ENCODE measurements at regions not wholly inside any gene's neighbourhood (a gene's known extent, or its start where the extent isn't known, plus 50 kb on each side); places are given as distances from the start of the nearest gene placed in this dataset.

DNA sequence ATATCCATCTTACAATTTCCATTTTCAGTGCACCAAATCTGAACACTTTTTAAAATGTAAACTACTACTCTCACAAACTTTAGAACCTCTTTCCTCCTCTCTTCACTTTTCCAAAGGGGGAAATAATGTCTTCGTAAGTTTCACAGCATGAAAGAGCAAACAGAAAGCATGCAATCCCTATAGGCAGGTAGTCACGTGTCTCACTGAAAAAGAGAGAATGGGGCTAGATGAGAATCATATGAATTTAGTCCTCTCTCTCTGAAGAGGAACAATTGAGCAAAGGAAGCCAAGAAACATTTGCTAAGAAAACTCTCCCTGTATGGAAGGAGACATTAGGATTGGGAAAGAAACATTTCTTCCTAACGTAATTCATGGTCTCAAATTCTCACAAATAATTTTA lies 613.9 kb downstream of the PLA2G4A start:
- no peak for DNase-seq (ENCODE audit: low spot score)

DNA sequence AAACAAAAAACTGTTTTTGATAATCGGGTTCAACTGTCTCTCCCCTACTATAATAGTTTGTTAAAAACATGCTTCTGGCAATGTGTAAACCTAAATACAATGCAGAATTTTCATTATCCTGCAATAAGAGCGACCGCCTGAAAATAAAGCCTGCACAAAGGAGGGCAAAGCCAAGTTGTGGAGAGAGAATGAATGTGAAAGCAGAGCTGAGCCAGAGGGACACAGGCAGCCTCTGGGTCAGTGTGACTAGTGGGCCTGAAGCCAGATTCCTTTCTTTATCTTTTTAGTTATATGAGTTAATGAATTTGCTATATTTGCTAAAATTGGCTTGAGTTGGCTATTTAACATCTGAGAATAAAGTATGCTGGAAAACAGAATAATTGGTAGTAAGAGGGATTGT lies 615.2 kb downstream of the PLA2G4A start:
- DNase-seq (ENCODE audit: low spot score), result no peak

DNA sequence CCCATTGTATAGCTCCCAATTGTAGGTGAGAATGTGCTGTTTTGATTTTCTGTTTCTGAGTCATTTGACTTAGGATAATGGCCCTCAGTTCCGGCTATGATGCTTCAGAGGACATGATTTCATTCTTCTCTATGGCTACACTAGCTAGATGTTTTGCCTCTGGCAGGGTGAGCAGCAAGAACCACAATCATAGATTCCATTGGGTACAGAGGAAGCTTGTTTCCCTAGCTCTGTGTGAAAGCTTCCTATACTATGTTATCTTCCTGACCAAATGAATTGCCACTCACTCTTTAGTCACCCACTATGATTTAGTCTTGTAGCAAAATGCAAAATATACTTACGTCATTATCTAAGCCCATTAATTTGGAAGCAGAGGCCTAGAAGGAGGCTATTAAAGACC lies 616.3 kb downstream of the PLA2G4A start:
- DNase-seq (ENCODE audit: low spot score), result no peak

GRCh38 chr1:187451238-187451637 lies 622.5 kb downstream of the PLA2G4A start:
- no peak for DNase-seq (ENCODE audit: low spot score)

GRCh38 chr1:187454010-187454409 lies 625.3 kb downstream of the PLA2G4A start:
- no peak for DNase-seq (ENCODE audit: low spot score)

- DNase-seq (ENCODE audit: low spot score), result no peak
Measured at GRCh38 chr1:187456446-187456845, 627.7 kb downstream of the PLA2G4A start.

GRCh38 chr1:187460093-187460492 lies 631.3 kb downstream of the PLA2G4A start:
- no peak for DNase-seq (ENCODE audit: low spot score)

DNA sequence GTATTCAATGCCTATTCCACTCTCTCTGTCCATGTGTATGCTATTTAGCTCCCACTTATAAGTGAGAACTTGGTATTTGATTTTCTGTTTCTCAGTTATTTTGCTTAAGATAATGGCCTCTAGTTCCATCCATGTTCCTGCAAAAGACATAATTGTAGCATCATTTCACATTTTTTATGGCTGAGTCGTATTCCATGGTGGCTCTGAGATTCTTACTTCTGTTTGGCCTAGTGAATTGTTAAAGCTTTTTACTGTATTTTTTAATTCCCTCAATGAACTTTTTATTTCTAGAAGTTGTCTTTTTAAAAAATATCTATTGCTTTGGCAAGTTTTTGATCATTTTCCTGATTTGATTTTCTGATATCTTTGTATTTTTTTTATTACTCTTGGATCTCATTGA lies 635.6 kb downstream of the PLA2G4A start:
- DNase-seq (ENCODE audit: low spot score), result no peak

DNA sequence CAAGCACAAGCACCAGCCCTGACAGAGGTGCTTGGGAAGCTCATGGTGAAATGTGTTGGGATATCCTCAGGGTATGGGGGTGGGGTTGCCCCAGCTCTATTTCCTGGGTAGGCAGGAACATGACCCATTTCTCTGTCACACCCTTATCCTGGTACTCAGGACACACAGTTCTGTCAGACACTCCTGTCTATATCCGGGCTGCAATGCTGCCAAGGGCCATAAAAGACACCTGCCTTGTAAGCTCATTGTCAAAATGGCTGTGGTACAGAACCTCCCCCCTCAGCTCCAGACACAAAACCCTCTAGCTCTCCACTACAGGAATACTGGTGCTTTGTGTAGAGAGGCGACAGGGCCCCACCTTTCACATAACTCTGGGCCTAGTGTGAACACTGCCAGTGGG lies 636.7 kb downstream of the PLA2G4A start:
- no peak for DNase-seq (ENCODE audit: low spot score)

DNA sequence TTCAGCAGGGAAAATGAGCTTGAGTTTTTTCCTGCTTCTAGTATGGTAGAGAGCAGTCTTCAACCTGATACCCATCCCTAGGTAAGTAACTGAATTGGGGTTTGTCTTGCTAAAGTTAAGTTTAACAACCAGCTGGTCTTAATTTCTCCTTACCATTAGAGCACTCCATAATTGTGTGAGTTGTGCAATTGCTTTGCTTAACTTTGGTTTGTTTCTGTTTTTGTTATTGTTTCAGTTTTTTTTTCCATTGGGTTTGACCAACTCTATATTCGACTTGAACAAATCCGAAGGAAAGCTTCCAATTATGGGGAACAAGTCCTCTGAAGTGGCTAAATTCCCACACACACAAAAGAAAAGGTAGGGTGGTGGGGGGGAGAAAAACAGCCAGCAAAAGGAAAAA lies 641.1 kb downstream of the PLA2G4A start:
- DNase-seq (ENCODE audit: low spot score), result no peak

- no peak for DNase-seq (ENCODE audit: low spot score)
Measured at GRCh38 chr1:187471555-187471954, 642.8 kb downstream of the PLA2G4A start.

DNA sequence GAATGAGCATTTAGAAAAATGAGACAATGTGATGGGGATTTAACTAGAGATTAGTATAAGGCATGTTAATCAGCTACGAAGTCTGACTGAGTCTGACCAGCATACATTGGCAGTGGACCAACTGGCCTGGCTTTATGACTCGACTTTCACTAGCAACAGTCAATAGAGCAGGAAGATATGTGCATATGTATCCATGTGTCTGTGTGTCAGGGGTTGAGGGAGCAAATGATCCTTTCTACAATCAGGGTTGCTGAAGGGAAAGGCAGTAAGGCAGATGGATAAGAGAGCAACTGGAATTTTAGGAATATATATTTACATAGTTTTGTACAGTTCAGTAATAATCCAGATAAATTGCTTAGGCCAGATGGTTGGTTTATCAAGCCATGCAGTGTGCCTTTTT lies 645.6 kb downstream of the PLA2G4A start:
- no peak for DNase-seq (ENCODE audit: low spot score)

- no peak for DNase-seq (ENCODE audit: low spot score)
Measured at GRCh38 chr1:187476671-187477070, 647.9 kb downstream of the PLA2G4A start.

GRCh38 chr1:187477103-187477502 lies 648.4 kb downstream of the PLA2G4A start:
- no peak for DNase-seq (ENCODE audit: low spot score)

DNA sequence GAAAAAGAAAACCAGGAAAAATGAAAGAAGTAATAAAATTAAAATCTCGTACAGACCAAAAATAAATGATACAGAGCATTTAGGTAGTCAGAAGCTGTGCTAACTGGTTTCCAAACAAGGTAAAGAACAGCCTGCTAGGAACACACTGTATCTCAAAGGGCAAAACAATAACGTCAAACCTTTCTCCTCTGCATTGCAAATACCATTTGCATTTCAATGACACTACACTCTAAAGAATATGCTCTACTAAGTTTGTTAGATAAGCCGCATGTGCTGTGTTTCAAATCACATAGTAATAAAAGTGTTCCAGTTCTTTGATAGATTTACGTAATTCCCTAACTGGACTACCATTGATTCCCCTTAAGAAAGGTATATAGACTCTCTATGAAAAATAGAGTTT lies 648.8 kb downstream of the PLA2G4A start:
- no peak for DNase-seq (ENCODE audit: low spot score)

DNA sequence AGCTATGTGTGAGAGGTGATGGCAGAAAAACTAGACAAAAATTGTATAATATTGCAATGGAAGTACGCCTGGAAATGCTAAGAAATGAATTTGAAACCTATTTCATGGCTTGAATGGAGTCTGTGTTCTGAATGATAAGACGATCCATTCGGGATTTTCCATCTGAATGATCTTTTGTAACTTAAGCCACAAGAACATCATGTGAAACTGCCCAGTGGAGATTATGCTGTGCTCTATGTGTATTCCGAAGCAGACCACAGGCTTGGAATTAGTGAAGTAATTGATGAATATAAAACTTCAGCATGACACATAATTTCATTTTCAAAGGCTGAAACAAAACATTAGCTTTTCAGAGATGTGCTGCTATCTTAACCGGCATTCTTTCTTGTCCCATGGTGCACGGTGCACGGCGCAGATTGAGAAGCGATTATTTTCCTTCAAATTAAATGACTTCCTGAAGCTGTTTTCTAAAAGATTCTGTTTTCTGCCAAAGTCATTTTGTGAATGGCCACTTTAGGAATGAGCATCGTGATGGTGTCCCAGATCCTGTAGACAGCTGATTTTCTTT lies 652.9 kb downstream of the PLA2G4A start:
- DNase-seq (ENCODE audit: low spot score), result no peak

- DNase-seq (ENCODE audit: low spot score), result no peak
Measured at GRCh38 chr1:187490266-187490665, 661.5 kb downstream of the PLA2G4A start.

- DNase-seq (ENCODE audit: low spot score), result no peak
Measured at GRCh38 chr1:187491082-187491720, 662.5 kb downstream of the PLA2G4A start.

- no peak for DNase-seq (ENCODE audit: low spot score)
Measured at GRCh38 chr1:187498028-187498427, 669.3 kb downstream of the PLA2G4A start.

- no peak for DNase-seq (ENCODE audit: low spot score)
Measured at GRCh38 chr1:187504779-187505178, 676.0 kb downstream of the PLA2G4A start.

DNA sequence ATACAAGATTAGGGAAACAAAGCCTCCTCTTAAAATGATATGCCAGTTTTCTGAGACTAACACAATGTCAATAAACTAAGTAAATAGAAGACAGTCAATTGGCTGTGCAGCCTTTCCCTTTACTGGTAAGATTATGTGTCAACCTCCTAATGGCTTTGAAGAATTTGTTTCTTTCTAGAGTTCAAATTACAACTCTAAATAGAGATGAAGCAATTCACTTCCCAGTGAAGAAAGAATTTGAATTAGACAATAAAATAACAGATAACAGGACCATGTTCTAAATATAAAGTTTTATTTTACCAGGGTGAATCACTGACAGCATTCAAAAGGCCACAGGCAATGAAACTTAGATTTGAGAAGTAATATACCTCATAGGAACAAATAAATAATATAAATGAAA lies 680.3 kb downstream of the PLA2G4A start:
- no peak for DNase-seq (ENCODE audit: low spot score)

- no peak for DNase-seq (ENCODE audit: low spot score)
Measured at GRCh38 chr1:187513190-187513589, 684.4 kb downstream of the PLA2G4A start.

DNA sequence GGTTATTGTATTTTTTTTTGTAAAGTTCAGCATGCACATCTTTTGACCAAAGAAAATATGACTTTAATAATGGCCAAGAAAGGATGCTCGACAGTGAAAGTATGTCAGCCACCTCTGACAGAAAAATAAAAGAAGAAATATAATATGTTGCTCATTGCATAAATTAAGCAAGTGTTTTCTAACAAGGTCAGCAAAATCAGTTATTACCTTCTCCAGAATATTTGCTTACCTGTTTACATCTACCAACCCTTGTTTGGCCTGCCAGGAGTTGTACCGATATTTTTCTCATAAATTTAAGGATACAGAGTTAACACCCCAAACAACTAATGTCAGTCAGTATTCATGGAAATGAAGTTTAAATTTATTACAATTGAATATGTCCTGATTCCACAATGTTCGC lies 685.4 kb downstream of the PLA2G4A start:
- DNase-seq (ENCODE audit: low spot score), result no peak

DNA sequence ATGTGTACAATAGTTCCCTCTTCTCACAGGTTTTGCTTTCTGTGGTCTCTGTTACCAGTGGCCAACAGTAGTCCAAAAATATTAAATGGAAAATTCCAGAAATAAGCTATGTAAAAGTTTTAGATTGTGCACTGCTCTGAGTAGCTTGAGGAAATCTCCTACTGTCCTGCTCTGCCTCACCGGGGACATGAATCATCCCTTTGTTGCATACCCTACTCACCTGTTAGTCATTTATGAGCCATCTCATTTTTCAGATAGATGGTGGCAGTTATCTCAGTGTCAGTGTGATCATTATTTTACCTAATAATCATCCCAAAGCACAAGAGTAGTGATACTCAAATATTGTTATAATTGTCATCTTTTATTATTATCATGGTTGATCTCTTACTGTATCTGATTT lies 688.1 kb downstream of the PLA2G4A start:
- DNase-seq (ENCODE audit: low spot score), result no peak

All from CD4-positive, alpha-beta T cell treated with Interleukin-6 at 100 ng/mL for 8 hours (primary cell).